HG02981 (cell line): ENCODE measurements at regions not wholly inside any gene's neighbourhood (a gene's known extent, or its start where the extent isn't known, plus 50 kb on each side); places are given as distances from the start of the nearest gene placed in this dataset.

Experiments used
- ATAC-seq: cut with Tn5 transposase; IDR thresholded peaks from one replicate; pipeline ENCODE4 v1.9.1; 2021; ENCODE audit warnings: mild to moderate bottlenecking, moderate library complexity; ENCODE audit not compliant: unreplicated experiment

GRCh38 chr3:147744967-147745366 is 335.8 kb downstream of the ZIC1 start:
- no peak for ATAC-seq

GRCh38 chr3:147755310-147755709 is 346.1 kb downstream of the ZIC1 start:
- ATAC-seq = no peak

GRCh38 chr3:147756476-147756875 is 347.3 kb downstream of the ZIC1 start:
- no peak for ATAC-seq

- no peak for ATAC-seq
Observed at GRCh38 chr3:147757866-147758265, 348.7 kb downstream of the ZIC1 start.

- ATAC-seq = no peak
Observed at GRCh38 chr3:147758771-147759170, 349.6 kb downstream of the ZIC1 start.

- ATAC-seq = no peak
Observed at GRCh38 chr3:147760085-147760484, 350.9 kb downstream of the ZIC1 start.

- no peak for ATAC-seq
Observed at GRCh38 chr3:147760941-147761340, 351.8 kb downstream of the ZIC1 start.

GRCh38 chr3:147773116-147773630 is 364.0 kb downstream of the ZIC1 start:
- ATAC-seq = no peak

GRCh38 chr3:147775411-147775810 is 366.2 kb downstream of the ZIC1 start:
- ATAC-seq = no peak

- no peak for ATAC-seq
Observed at GRCh38 chr3:147775816-147776530, 366.8 kb downstream of the ZIC1 start.

- ATAC-seq = no peak
Observed at GRCh38 chr3:147793841-147794240, 384.7 kb downstream of the ZIC1 start.

GRCh38 chr3:147794596-147794995 is 385.4 kb downstream of the ZIC1 start:
- ATAC-seq = no peak

GRCh38 chr3:147795418-147795817 is 386.3 kb downstream of the ZIC1 start:
- ATAC-seq = no peak

- ATAC-seq = no peak
Observed at GRCh38 chr3:147797095-147797494, 387.9 kb downstream of the ZIC1 start.

GRCh38 chr3:147799601-147800000 is 390.4 kb downstream of the ZIC1 start:
- ATAC-seq = no peak

- no peak for ATAC-seq
Observed at GRCh38 chr3:147807776-147808175, 398.6 kb downstream of the ZIC1 start.

GRCh38 chr3:147809206-147809605 is 400.0 kb downstream of the ZIC1 start:
- ATAC-seq = no peak

- no peak for ATAC-seq
Observed at GRCh38 chr3:147812186-147812911, 403.2 kb downstream of the ZIC1 start.

GRCh38 chr3:147813256-147813655 is 404.1 kb downstream of the ZIC1 start:
- no peak for ATAC-seq

GRCh38 chr3:147816752-147817151 is 407.6 kb downstream of the ZIC1 start:
- ATAC-seq = no peak

GRCh38 chr3:147832611-147833010 is 423.4 kb downstream of the ZIC1 start:
- ATAC-seq = no peak

- ATAC-seq = no peak
Observed at GRCh38 chr3:147836330-147836729, 427.2 kb downstream of the ZIC1 start.
